ENCODE measurements at regions not wholly inside any gene's neighbourhood (a gene's known extent, or its start where the extent isn't known, plus 50 kb on each side); places are given as distances from the start of the nearest gene placed in this dataset.

DNA sequence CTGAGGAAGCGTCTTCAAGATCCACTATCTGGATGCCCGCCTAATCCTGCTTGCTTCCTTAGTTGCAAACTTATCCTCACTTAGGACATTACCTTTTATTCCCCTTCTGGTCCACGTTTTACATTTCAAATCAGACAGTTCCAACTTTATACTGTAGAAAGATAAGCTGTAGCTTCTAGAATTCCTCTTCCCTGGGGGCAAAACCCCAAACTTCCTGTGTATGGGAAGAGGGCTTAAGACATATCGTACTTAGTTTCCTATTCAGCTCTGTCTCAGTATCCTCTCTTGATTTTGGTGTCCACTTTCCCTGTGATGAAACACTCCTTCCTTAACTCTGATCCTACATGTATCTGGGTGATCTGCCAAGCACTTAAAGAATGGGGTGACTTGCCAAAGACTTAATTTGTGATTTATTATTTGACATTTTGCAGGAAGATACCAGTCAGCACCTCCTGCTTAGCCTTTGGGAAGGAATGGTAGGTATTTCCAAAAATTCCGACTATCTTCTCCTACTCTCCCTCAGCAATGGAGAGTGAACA lies 245.2 kb downstream of the CDCA7 start:
- TF ChIP-seq CTCF (IDR thresholded peaks at IDR 0.05; ENCODE audit: low read depth, low read length, missing control alignments): no peak
- no peaks in the 10 kb centered on the region for H3K36me3 ChIP-seq (replicated peaks)
- H3K4me3 ChIP-seq (ENCODE audit: low read depth, low read length): no peak overlapping the region
- no peaks in the 10 kb centered on the region for H3K27me3 ChIP-seq (replicated peaks)
- DNase-seq: no peak
- in situ Hi-C loops (cut with HindIII; ENCODE audit: low pct_ligation_motif_present, low sequenced_read_pairs): no loop called here
- H3K27ac ChIP-seq: no peak overlapping the region

DNA sequence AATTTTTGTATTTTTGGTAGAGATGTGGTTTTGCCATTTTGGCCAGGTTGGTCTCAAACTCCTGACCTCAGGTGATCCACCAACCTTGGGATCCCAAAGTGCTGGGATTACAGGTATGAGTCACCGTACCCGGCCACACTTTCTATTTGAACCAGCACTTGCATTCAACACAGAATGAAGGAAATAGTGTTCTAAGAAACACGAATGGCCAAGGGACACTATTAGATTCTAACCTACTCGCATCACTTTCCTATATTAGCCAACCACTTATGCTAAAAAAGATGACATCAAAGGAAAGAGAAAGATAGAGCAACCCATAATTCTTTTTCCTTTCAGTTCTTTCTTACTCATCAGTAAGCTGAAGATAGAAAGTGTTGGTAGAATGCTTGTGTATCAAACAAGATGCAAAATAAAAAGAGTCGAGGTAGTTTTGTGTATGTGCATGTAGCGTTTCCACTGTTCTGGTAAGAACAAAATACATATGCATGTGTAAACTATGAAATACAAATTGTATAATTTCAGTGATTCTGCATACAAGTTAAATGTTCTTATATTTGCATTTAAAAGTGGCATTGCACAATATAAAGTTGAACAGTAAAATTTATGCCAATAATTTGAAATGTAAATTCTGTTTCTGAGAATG lies 247.6 kb downstream of the CDCA7 start:
- in situ Hi-C loops (cut with HindIII; ENCODE audit: low pct_ligation_motif_present, low sequenced_read_pairs): no loop called here

DNA sequence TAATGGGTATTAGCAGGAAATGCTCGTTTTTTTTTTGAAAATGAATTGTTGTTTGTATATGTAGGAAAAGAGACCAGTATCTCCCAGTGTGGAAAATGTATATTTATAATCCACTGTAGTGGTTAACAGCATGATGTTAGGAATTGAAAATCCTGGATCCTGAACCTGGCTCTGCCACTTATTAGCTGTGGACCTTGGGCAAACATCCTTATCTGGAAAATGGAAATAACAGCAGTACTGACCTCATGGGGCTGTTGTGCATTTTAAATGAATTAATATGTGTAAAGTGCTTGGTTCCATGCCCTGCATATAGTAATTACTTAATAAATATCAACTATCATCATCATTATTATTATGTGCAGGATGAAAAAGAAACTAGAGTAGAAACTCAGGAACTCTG lies 251.3 kb downstream of the CDCA7 start:
- in situ Hi-C loops (cut with HindIII; ENCODE audit: low pct_ligation_motif_present, low sequenced_read_pairs): no loop called here
- no peaks in the 10 kb centered on the region for H3K27me3 ChIP-seq (replicated peaks)
- TF ChIP-seq CTCF (IDR thresholded peaks at IDR 0.05; ENCODE audit: low read depth, low read length, missing control alignments): no peak
- no peak overlapping the region for H3K27ac ChIP-seq
- DNase-seq: no peak
- no peak overlapping the region for H3K4me3 ChIP-seq (ENCODE audit: low read depth, low read length)
- no peaks in the 10 kb centered on the region for H3K36me3 ChIP-seq (replicated peaks)

More for the DNA sequence above, 247.6 kb downstream of the CDCA7 start:
- Histone ChIP-seq H3K27ac (no peak overlapping the region), H3K27me3 (replicated peaks) (no peaks in the 10 kb centered on the region), H3K4me3 (ENCODE audit: low read depth, low read length) (no peak overlapping the region), H3K36me3 (replicated peaks) (no peaks in the 10 kb centered on the region)
- DNase-seq: no peak
- TF ChIP-seq CTCF (IDR thresholded peaks at IDR 0.05; ENCODE audit: low read depth, low read length, missing control alignments): no peak

- no peak for TF ChIP-seq CTCF (IDR thresholded peaks at IDR 0.05; ENCODE audit: low read depth, low read length, missing control alignments)
- Histone ChIP-seq H3K27ac (no peak overlapping the region), H3K36me3 (replicated peaks) (no peaks in the 10 kb centered on the region), H3K4me3 (ENCODE audit: low read depth, low read length) (no peak overlapping the region), H3K27me3 (replicated peaks) (no peaks in the 10 kb centered on the region)
- in situ Hi-C loops (cut with HindIII; ENCODE audit: low pct_ligation_motif_present, low sequenced_read_pairs): no loop called here
- DNase-seq: no peak
These were observed 252.1 kb downstream of the CDCA7 start for GRCh38 chr2:173606619-173607248.

DNA sequence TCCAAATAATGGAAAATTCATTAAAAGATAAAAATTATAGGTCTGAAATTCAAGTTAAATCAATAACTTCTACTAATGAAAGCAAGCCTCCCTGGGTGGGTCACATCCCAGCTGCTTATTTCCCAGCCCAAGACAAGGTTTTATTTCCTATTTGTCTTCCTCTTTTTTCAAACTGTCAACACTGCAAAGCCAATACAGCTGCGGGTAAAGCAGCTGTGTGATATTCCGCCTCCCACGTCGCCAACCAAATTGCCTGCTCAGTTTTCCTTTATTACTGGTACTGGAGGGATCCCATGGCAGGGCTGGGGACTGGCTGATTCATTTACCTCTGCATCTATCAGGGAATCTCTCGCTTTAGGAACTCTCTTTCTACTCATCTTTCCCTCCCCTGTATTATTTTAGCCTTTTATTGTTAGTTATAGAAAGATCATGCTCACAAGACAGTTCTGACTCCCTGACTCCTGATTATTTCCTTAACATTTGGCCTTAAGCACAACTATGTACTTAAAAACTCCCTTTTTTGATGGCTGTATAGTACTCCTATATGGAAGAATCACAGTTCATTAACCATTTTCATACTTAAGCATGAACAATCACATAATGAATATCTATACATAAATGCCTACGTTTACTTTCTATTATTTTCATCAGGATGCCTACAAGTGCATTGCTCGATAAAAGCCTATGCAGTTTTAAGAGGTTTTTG lies 253.1 kb downstream of the CDCA7 start:
- no peak overlapping the region for H3K27ac ChIP-seq
- TF ChIP-seq CTCF (IDR thresholded peaks at IDR 0.05; ENCODE audit: low read depth, low read length, missing control alignments): no peak
- no peak overlapping the region for H3K4me3 ChIP-seq (ENCODE audit: low read depth, low read length)
- in situ Hi-C loops (cut with HindIII; ENCODE audit: low pct_ligation_motif_present, low sequenced_read_pairs): no loop called here
- no peak for DNase-seq
- H3K27me3 ChIP-seq (replicated peaks): no peaks in the 10 kb centered on the region
- H3K36me3 ChIP-seq (replicated peaks): no peaks in the 10 kb centered on the region
